ENCODE measurements at regions not wholly inside any gene's neighbourhood (a gene's known extent, or its start where the extent isn't known, plus 50 kb on each side); places are given as distances from the start of the nearest gene placed in this dataset.
A peak's percentile ranks its signal among the peaks of the same experiment; 100 is the strongest.

DNA sequence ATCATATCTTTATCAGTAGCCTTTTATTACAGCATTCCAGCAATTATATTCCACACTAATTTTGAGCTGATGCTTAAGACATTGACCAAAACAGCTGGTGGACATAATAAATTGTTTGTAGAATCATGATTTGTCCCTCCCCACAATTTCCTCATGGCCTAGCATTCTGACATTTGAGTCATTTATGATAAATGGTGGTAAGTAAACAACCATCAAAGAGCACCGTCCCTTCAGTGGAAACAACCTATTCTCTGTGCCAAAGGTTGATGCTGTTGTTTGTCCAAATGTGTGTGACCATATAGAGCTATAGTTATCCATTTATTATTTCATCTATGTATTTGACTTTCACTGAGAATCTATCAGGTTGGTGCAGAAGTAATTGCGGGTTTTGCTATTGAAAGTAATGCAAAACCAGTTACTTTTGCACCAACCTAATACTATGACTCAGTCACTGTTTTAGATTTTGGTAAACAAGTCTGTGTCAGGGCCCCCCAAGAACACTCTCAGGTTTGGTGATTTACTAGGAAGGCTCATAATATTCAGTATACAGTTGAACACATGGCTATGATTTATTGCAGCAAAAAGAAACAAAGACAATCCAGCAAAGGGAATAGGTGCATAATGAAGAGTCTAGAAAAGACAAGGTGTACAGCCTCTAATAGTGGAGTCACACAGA, 608.7 kb upstream of the REG3G start (continued):
- TF ChIP-seq PLSCR1 (CRISPR knock-in tag; IDR thresholded peaks at IDR 0.05; ENCODE audit: borderline replicate concordance): no peak
- no peak for TF ChIP-seq ZNF44 (CRISPR knock-in tag; IDR thresholded peaks at IDR 0.05)
- TF ChIP-seq SAFB2 (CRISPR knock-in tag; IDR thresholded peaks at IDR 0.05; ENCODE audit: borderline replicate concordance, low read depth): no peak
- no peak for TF ChIP-seq PRDM15 (CRISPR knock-in tag; IDR thresholded peaks at IDR 0.05)
- peak; percentile 77 for TF ChIP-seq ARID5B (CRISPR knock-in tag; IDR thresholded peaks at IDR 0.05)
- no peak for TF ChIP-seq ZNF564 (CRISPR knock-in tag; IDR thresholded peaks at IDR 0.05)
- no peak for TF ChIP-seq TRAFD1 (CRISPR knock-in tag; IDR thresholded peaks at IDR 0.05; ENCODE audit: borderline replicate concordance)
- 0 out of 2 replicates have a peak, but pooled peaks have one; percentile 13 for TF ChIP-seq CEBPB (IDR thresholded peaks at IDR 0.05; ENCODE audit: borderline replicate concordance, low read depth, low read length)
- TF ChIP-seq ZNF7 (CRISPR knock-in tag; IDR thresholded peaks at IDR 0.05): no peak
- TF ChIP-seq HOXA5 (CRISPR knock-in tag; IDR thresholded peaks at IDR 0.05): peak; percentile 69; the same call in 1 of the 2 replicates
- peak; percentile 90 for TF ChIP-seq FOXA3 (CRISPR knock-in tag; IDR thresholded peaks at IDR 0.05)
- TF ChIP-seq, protein P1, sequence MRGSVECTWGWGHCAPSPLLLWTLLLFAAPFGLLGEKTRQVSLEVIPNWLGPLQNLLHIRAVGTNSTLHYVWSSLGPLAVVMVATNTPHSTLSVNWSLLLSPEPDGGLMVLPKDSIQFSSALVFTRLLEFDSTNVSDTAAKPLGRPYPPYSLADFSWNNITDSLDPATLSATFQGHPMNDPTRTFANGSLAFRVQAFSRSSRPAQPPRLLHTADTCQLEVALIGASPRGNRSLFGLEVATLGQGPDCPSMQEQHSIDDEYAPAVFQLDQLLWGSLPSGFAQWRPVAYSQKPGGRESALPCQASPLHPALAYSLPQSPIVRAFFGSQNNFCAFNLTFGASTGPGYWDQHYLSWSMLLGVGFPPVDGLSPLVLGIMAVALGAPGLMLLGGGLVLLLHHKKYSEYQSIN (CRISPR knock-in tag; IDR thresholded peaks at IDR 0.05; ENCODE audit: borderline replicate concordance): no peak
- no peak for TF ChIP-seq MIXL1 (CRISPR knock-in tag; IDR thresholded peaks at IDR 0.05)
- no peak for TF ChIP-seq RBM22 (optimal IDR thresholded peaks at IDR 0.05; ENCODE audit: low read length)
- TF ChIP-seq ZNF619 (CRISPR knock-in tag; IDR thresholded peaks at IDR 0.05): no peak
- TF ChIP-seq, protein P2, sequence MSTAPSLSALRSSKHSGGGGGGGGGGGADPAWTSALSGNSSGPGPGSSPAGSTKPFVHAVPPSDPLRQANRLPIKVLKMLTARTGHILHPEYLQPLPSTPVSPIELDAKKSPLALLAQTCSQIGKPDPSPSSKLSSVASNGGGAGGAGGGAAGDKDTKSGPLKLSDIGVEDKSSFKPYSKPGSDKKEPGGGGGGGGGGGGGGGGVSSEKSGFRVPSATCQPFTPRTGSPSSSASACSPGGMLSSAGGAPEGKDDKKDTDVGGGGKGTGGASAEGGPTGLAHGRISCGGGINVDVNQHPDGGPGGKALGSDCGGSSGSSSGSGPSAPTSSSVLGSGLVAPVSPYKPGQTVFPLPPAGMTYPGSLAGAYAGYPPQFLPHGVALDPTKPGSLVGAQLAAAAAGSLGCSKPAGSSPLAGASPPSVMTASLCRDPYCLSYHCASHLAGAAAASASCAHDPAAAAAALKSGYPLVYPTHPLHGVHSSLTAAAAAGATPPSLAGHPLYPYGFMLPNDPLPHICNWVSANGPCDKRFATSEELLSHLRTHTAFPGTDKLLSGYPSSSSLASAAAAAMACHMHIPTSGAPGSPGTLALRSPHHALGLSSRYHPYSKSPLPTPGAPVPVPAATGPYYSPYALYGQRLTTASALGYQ (CRISPR knock-in tag; IDR thresholded peaks at IDR 0.05): no peak

All from HepG2 (cell line).